GM23248 (cell line): ENCODE measurements at regions not wholly inside any gene's neighbourhood (a gene's known extent, or its start where the extent isn't known, plus 50 kb on each side); places are given as distances from the start of the nearest gene placed in this dataset.

Source experiments
- EZH2 ChIP-seq: fragments of 200-600 bp; sonication (generic); IDR thresholded peaks from 2 replicates; pipeline ENCODE4 v1.6.1; 2018; ENCODE audit warnings: antibody characterized with exemption, mild to moderate bottlenecking; ENCODE audit not compliant: insufficient read depth, poor library complexity, severe bottlenecking
- EZH2phosphoT487 ChIP-seq: fragments of 200-600 bp; sonication (generic); IDR thresholded peaks from 2 replicates; pipeline ENCODE4 v1.6.1; 2018; ENCODE audit warnings: antibody characterized with exemption, moderate library complexity, mild to moderate bottlenecking, low read depth; ENCODE audit not compliant: insufficient read depth

DNA sequence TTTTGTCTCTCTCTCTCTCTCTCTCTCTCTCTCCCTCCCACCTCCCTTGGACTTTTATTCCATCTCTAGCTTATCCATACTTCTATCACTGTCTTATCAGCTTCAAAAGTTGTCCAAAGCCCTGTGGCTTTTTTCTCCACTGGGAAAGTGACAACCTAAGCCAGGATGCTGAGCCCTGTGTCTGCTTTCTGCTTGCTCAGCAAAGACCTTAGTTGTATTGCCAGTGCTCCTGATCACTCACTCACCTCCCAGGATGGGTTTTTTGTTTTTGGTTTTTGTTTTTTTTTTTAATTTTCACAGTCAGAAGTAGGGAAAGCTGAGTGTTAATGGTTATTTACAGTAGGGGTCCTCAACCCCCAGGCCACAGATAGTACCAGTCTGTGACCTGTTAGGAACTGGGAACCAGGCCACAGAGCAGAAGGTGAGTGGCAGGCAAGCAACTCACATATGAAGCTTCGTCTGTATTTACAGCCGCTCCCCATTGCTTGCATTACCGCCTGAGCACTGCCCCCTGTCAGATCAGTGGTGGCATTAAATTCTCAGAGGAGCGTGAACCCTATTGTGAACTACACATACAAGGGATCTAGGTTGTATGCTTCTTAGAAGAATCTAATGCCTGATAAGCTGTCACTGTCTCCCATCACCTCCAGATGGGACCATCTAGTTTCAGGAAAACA is 125.0 kb upstream of the ID4 start:
- TF ChIP-seq EZH2phosphoT487 (no peak), EZH2 (no peak)
